WTC11 (cell line): ENCODE measurements at regions not wholly inside any gene's neighbourhood (a gene's known extent, or its start where the extent isn't known, plus 50 kb on each side); places are given as distances from the start of the nearest gene placed in this dataset.

ENCODE experiments used
- ATAC-seq: fragments of 200-7000 bp; cut with Tn5 transposase; 2 replicates; pipeline ENCODE4 v1.10.0; 2021; ENCODE audit warnings: mild to moderate bottlenecking, moderate library complexity
- CTCF ChIA-PET: fragments of 300-600 bp; sonication (Branson Sonifier 250); formaldehyde crosslinking; loops from one replicate; lab custom pipeline; 2021; ENCODE audit warnings: antibody characterized with exemption; lab: Charles Lee
- POLR2A ChIA-PET: fragments of 350-600 bp; sonication (Branson Sonifier 250); formaldehyde crosslinking; loops from one replicate; lab custom pipeline; 2021; ENCODE audit warnings: antibody characterized with exemption; lab: Charles Lee
- DNase-seq: peaks from one replicate; pipeline ENCODE4 v3.0.0; 2021; ENCODE audit warnings: low spot score
- H3K27ac Mint-ChIP-seq: 2 replicates; pipeline ENCODE4 v1.8.0; 2021; ENCODE audit warnings: mixed read lengths
- H3K27me3 Mint-ChIP-seq: 2 replicates; pipeline ENCODE4 v1.8.0; 2021; ENCODE audit warnings: low read depth, mild to moderate bottlenecking, moderate library complexity, mixed read lengths
- H3K36me3 Mint-ChIP-seq: 2 replicates; pipeline ENCODE4 v1.8.0; 2021; ENCODE audit warnings: mixed read lengths
- H3K4me1 Mint-ChIP-seq: 2 replicates; pipeline ENCODE4 v1.8.0; 2022; ENCODE audit warnings: mixed read lengths
- H3K4me3 Mint-ChIP-seq: 2 replicates; pipeline ENCODE4 v1.8.0; 2021; ENCODE audit warnings: mild to moderate bottlenecking, moderate library complexity, mixed read lengths
- H3K9me3 Mint-ChIP-seq: 2 replicates; pipeline ENCODE4 v1.8.0; 2021; ENCODE audit warnings: mixed read lengths
- ARID4B ChIP-seq: sonication (generic); formaldehyde crosslinking; IDR thresholded peaks from 2 replicates; pipeline ENCODE4 v1.8.0; 2023; ENCODE audit warnings: missing genetic modification reagents, mild to moderate bottlenecking, borderline replicate concordance
- CBFB ChIP-seq: sonication (generic); formaldehyde crosslinking; IDR thresholded peaks from 2 replicates; pipeline ENCODE4 v1.8.1; 2022; ENCODE audit warnings: mild to moderate bottlenecking, low read depth, missing genetic modification reagents
- CREB1 ChIP-seq: sonication (generic); formaldehyde crosslinking; IDR thresholded peaks from 2 replicates; pipeline ENCODE4 v1.8.0; 2023; ENCODE audit warnings: mild to moderate bottlenecking, missing genetic modification reagents
- EMX1 ChIP-seq: fragments of 250-450 bp; sonication (Bioruptor Pico); IDR thresholded peaks from 2 replicates; pipeline ENCODE4 v1.8.0; 2021; ENCODE audit warnings: mild to moderate bottlenecking
- FOXP1 ChIP-seq: sonication (generic); formaldehyde crosslinking; IDR thresholded peaks from 2 replicates; pipeline ENCODE4 v1.8.0; 2022; ENCODE audit warnings: missing genetic modification reagents, mild to moderate bottlenecking, moderate library complexity, borderline replicate concordance
- FOXP4 ChIP-seq: sonication (generic); formaldehyde crosslinking; IDR thresholded peaks from 2 replicates; pipeline ENCODE4 v1.8.0; 2022; ENCODE audit warnings: mild to moderate bottlenecking, missing genetic modification reagents
- GABPB1 ChIP-seq: sonication (generic); formaldehyde crosslinking; IDR thresholded peaks from 2 replicates; pipeline ENCODE4 v1.8.1; 2023; ENCODE audit warnings: mild to moderate bottlenecking, missing genetic modification reagents
- GRHL2 ChIP-seq: fragments of 250-450 bp; sonication (Bioruptor Pico); IDR thresholded peaks from 2 replicates; pipeline ENCODE4 v1.8.0; 2022; ENCODE audit warnings: mild to moderate bottlenecking, moderate library complexity; ENCODE audit not compliant: insufficient replicate concordance, severe bottlenecking
- GTF2I ChIP-seq: fragments of 250-450 bp; sonication (Bioruptor Pico); conservative IDR thresholded peaks from 2 replicates; pipeline ENCODE4 v1.4.0; 2021; ENCODE audit warnings: mild to moderate bottlenecking
- HMGA2 ChIP-seq: fragments of 250-450 bp; sonication (Bioruptor Pico); IDR thresholded peaks from 2 replicates; pipeline ENCODE4 v1.4.0; 2021; ENCODE audit warnings: mild to moderate bottlenecking, moderate library complexity
- JUN ChIP-seq: sonication (generic); formaldehyde crosslinking; IDR thresholded peaks from 2 replicates; pipeline ENCODE4 v1.8.0; 2023; ENCODE audit warnings: mild to moderate bottlenecking, missing genetic modification reagents
- NFYB ChIP-seq: sonication (generic); formaldehyde crosslinking; conservative IDR thresholded peaks from 2 replicates; pipeline ENCODE4 v1.8.0; 2022; ENCODE audit warnings: low read depth, missing genetic modification reagents
- PRRX2 ChIP-seq: fragments of 250-450 bp; sonication (Bioruptor Pico); IDR thresholded peaks from 2 replicates; pipeline ENCODE4 v1.8.0; 2021; ENCODE audit warnings: mild to moderate bottlenecking
- SMAD3 ChIP-seq: sonication (generic); formaldehyde crosslinking; IDR thresholded peaks from 2 replicates; pipeline ENCODE4 v1.8.0; 2022; ENCODE audit warnings: missing genetic modification reagents, mild to moderate bottlenecking, borderline replicate concordance
- SP1 ChIP-seq: sonication (generic); formaldehyde crosslinking; conservative IDR thresholded peaks from 2 replicates; pipeline ENCODE4 v1.8.1; 2022; ENCODE audit warnings: missing genetic modification reagents
- STAT6 ChIP-seq: sonication (generic); formaldehyde crosslinking; conservative IDR thresholded peaks from 2 replicates; pipeline ENCODE4 v1.8.1; 2023; ENCODE audit warnings: mild to moderate bottlenecking, low read depth, missing genetic modification reagents, moderate library complexity
- TCF7 ChIP-seq: sonication (generic); formaldehyde crosslinking; IDR thresholded peaks from 2 replicates; pipeline ENCODE4 v1.8.0; 2022; ENCODE audit warnings: mild to moderate bottlenecking, low read depth, missing genetic modification reagents, moderate library complexity
- TF ChIP-seq, protein P1 (sequence below): fragments of 250-450 bp; sonication (Bioruptor Pico); IDR thresholded peaks from 2 replicates; pipeline ENCODE4 v1.9.0; 2021; ENCODE audit warnings: mild to moderate bottlenecking, borderline replicate concordance

DNA sequence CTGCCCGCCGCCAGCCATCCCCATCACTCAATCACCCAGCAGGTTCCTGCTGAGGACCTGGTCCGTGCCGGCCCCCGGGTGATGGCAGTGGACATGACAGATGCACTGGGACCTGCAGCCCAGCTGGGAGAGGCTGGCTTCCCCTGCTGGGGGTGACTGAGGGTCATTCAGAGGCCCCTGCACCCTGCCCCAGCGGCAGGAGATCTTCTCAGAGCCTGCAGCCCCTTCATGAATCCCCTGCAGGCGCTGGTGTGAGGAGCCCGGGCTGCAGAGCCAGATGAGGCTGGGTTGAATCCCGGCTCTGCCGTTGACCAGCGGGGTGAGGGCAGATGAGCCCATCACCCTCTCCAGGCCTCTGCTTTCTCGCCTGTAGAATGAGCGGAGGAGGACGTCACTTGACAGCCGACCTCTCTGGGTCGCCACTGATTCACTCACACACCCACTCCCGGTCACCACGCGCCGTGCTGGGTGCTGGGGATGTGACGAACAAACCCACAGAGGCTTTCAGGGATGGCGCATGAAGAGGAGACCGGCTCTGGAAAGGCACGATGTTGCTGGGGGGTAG, 95.2 kb upstream of the CIBAR2 start (continued):
- TF ChIP-seq ARID4B (CRISPR knock-in tag) (no peak), PRRX2 (CRISPR knock-in tag) (no peak), JUN (CRISPR knock-in tag) (no peak), FOXP4 (no peak), NFYB (CRISPR knock-in tag) (no peak), TCF7 (CRISPR knock-in tag) (no peak), SP1 (CRISPR knock-in tag) (no peak)

DNA sequence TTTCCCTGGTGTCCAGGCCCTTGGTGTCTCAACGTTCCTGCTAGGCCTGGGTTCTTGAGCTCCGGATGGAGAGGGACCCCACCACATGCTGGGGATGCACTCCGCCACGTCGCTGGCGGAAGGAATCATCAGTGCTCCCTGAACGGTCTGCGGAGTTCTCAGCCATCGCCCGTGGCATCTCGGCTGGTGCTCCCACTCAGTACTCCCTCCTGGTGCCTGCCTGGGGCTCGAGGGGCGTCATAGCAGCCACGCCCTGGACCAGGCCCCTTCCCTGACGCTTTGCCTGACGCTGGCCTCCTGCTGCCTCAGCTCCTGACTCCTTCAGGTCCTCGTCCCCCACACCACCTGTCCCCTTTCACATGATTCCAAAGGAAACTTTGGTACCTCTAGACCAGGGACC, 95.9 kb upstream of the CIBAR2 start:
- Mint-ChIP-seq H3K27me3 (no peaks in the 10 kb centered on the region; the same call in 1 of the 2 replicates), H3K4me1 (peaks cover 25% of the 10 kb centered on the region), H3K27ac (no peak overlapping the region), H3K9me3 (no peaks in the 10 kb centered on the region), H3K36me3 (no peaks in the 10 kb centered on the region), H3K4me3 (no peak overlapping the region)
- POLR2A ChIA-PET = no interaction called here
- no peak for ATAC-seq
- no peak for DNase-seq
- TF ChIP-seq CREB1 (CRISPR knock-in tag) (no peak), GRHL2 (CRISPR knock-in tag) (no peak), SMAD3 (no peak), CBFB (CRISPR knock-in tag) (no peak), HMGA2 (no peak), GTF2I (no peak), GABPB1 (CRISPR knock-in tag) (no peak), EMX1 (CRISPR knock-in tag) (no peak), JUN (CRISPR knock-in tag) (no peak), FOXP1 (CRISPR knock-in tag) (no peak)
- CTCF ChIA-PET = interaction anchor here (0.9 to 1.4 kb wide), 2 partner anchors 93 to 208 kb away, joined by 3 read pairs; no protein-coding TSS in a partner anchor

GRCh38 chr16:85208643-85209520, 96.6 kb upstream of the CIBAR2 start:
- H3K4me1 Mint-ChIP-seq = peaks cover 24% of the 10 kb centered on the region
- H3K36me3 Mint-ChIP-seq = no peaks in the 10 kb centered on the region
- H3K4me3 Mint-ChIP-seq = no peak overlapping the region
- ATAC-seq = no peak
- POLR2A ChIA-PET = no interaction called here
- CTCF ChIA-PET = interaction anchor here (0.5 to 1.4 kb wide), 6 partner anchors 11 to 503 kb away, joined by 3 to 4 read pairs (median 3); no protein-coding TSS in a partner anchor
- H3K27me3 Mint-ChIP-seq = no peaks in the 10 kb centered on the region; the same call in 1 of the 2 replicates
- H3K27ac Mint-ChIP-seq = no peak overlapping the region
- no peak for TF ChIP-seq STAT6 (CRISPR knock-in tag)
- TF ChIP-seq, protein P1, sequence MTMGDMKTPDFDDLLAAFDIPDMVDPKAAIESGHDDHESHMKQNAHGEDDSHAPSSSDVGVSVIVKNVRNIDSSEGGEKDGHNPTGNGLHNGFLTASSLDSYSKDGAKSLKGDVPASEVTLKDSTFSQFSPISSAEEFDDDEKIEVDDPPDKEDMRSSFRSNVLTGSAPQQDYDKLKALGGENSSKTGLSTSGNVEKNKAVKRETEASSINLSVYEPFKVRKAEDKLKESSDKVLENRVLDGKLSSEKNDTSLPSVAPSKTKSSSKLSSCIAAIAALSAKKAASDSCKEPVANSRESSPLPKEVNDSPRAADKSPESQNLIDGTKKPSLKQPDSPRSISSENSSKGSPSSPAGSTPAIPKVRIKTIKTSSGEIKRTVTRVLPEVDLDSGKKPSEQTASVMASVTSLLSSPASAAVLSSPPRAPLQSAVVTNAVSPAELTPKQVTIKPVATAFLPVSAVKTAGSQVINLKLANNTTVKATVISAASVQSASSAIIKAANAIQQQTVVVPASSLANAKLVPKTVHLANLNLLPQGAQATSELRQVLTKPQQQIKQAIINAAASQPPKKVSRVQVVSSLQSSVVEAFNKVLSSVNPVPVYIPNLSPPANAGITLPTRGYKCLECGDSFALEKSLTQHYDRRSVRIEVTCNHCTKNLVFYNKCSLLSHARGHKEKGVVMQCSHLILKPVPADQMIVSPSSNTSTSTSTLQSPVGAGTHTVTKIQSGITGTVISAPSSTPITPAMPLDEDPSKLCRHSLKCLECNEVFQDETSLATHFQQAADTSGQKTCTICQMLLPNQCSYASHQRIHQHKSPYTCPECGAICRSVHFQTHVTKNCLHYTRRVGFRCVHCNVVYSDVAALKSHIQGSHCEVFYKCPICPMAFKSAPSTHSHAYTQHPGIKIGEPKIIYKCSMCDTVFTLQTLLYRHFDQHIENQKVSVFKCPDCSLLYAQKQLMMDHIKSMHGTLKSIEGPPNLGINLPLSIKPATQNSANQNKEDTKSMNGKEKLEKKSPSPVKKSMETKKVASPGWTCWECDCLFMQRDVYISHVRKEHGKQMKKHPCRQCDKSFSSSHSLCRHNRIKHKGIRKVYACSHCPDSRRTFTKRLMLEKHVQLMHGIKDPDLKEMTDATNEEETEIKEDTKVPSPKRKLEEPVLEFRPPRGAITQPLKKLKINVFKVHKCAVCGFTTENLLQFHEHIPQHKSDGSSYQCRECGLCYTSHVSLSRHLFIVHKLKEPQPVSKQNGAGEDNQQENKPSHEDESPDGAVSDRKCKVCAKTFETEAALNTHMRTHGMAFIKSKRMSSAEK (CRISPR knock-in tag) = no peak
- no peak for DNase-seq
- no peaks in the 10 kb centered on the region for H3K9me3 Mint-ChIP-seq
